GM20000 (cell line): ENCODE measurements at regions not wholly inside any gene's neighbourhood (a gene's known extent, or its start where the extent isn't known, plus 50 kb on each side); places are given as distances from the start of the nearest gene placed in this dataset.

Experiments
- DNase-seq: peaks from one replicate; pipeline ENCODE4 v3.0.0; 2012; ENCODE audit warnings: low spot score
- CTCF ChIP-seq: IDR thresholded peaks from 2 replicates; pipeline ENCODE4 v1.5.1; 2012; ENCODE audit warnings: mild to moderate bottlenecking, control low read depth; ENCODE audit errors: extremely low read depth, missing control alignments

DNA sequence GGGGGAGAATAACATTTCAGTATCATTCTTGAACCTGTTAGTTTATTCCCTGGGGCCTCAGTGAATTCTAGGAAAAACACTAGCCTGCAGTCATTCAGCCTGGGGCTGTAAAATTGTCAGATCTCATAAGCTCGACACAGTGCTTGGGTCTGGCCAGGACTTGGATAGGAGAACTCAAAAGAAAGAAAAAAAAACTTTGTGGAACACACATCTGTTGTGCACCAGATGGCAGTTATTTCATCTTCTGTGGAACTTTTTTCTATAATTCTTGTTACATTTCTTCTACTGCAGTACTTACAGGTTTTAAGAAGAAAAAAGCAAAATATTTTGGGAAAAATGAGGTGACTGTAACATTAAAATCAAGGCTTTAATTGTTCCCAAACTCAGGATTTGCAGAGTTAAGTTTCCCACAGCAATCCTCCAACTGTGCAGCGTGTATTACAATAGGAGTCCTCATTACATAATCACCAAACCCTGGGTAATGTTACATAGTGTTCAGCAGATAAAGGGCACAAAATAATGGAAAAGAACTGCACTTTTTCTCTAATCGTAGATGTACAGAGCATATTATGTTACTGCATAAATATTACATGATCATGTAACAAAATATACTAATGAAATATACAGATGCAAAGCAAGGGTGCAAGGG lies 531.1 kb upstream of the CITED2 start:
- TF ChIP-seq CTCF = no peak

GRCh38 chr6:139904568-139904967 lies 530.1 kb upstream of the CITED2 start:
- TF ChIP-seq CTCF = no peak
- no peak for DNase-seq

More for the DNA sequence above, 531.1 kb upstream of the CITED2 start:
- no peak for DNase-seq

DNA sequence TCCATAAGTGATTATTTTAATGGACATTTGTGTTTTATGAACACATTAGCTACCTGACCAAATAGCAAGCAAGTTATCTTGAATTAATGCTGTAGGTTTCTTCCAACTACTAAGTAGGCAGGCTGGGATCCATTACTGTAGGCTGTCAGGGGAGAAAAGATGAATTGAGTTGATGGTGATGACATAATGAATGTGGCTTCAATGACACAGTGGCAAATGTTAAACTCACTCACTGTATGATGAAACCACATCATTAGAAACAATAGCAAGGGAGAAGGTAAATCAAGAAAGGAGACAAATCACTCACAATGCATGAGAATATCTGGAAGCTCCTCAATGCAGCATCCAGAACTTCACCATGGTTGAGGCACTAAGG lies 529.7 kb upstream of the CITED2 start:
- no peak for TF ChIP-seq CTCF
- no peak for DNase-seq

- TF ChIP-seq CTCF = no peak
- peak; percentile 58 for DNase-seq
Measured at GRCh38 chr6:139903411-139904157, 529.1 kb upstream of the CITED2 start.

DNA sequence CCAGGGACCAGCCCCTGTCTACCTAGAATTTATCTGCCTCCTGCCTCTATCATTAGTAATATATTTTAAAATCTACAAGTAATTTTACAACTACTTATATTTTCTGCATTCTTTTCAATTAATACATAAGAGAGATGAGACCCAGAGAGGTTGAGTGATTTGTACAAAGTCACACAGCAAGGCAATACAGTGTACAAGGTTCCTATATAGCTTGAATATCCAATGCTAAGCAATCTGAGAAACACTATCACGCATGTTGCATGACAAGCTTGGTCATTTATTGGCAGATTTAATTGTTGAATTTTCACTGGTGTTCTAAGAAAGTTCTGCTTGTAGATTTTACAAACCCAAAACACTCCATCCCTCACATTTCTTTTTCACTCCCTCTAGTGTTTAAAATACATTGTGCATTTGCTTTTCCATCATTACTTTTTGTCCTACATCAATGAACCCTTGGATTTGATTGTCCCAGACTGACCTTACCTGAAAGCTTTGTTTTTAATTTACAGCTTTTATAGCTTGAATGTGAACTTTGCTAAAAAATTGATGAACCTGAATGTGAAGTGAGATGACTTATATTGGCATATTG lies 520.9 kb upstream of the CITED2 start:
- no peak for DNase-seq
- no peak for TF ChIP-seq CTCF

DNA sequence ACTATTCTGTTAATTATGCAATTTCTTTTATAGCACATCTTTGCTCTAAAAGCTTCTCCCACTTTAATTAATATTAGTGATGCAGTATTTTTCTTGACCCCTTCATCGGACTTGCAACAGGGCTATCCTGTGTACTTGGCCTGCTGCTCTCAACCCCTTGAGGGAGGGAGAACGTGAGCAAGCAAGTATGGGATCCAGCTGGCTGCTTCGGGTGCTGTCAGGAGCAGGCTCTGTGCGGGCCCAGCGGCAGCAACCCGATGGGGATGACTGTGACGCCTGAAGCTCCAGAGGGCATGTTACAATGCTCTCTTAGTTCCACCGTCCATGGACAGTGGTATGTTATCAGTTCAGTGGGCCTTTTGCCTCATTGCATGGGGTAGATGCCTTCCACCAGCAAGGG lies 519.8 kb upstream of the CITED2 start:
- DNase-seq = no peak
- TF ChIP-seq CTCF = no peak

DNA sequence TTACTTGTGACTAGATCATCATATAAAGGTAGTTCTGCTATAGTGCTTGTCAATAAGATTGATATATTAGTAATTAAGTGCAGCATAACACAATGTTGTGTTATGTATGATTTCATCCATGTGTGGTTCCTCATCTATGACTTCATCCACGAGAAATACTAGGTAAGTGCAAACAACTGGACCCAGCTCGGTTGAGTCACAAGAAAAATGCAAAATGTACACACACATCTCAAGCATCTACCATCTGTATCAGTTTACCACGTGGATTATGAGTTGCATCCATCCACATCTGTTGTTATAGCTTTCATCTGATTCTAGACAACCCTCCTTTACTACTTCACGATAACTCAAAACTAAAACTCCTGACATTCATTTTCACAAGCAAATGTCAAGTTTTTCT lies 517.0 kb upstream of the CITED2 start:
- no peak for TF ChIP-seq CTCF
- no peak for DNase-seq
